ENCODE measurements at regions not wholly inside any gene's neighbourhood (a gene's known extent, or its start where the extent isn't known, plus 50 kb on each side); places are given as distances from the start of the nearest gene placed in this dataset.

- no peak for TF ChIP-seq TAF1 (IDR thresholded peaks at IDR 0.05; ENCODE audit: borderline replicate concordance, insufficient read depth, low read length)
- TF ChIP-seq POLR2AphosphoS5 (IDR thresholded peaks at IDR 0.05; ENCODE audit: low read depth, low read length): no peak
- no peak for TF ChIP-seq REST (IDR thresholded peaks at IDR 0.05; ENCODE audit: insufficient read depth in 1 of 2, low read depth in 2 of 2, low read length in 2 of 2)
- TF ChIP-seq FOXP2 (optimal IDR thresholded peaks at IDR 0.05; ENCODE audit: borderline replicate concordance, extremely low read depth, extremely low read length, insufficient read depth): no peak
- no peak for TF ChIP-seq SIN3A (IDR thresholded peaks at IDR 0.05; ENCODE audit: borderline replicate concordance, insufficient read depth, low read length)
Observed at GRCh38 chr11:92002568-92002967, 222.1 kb upstream of the FAT3 start.

- TF ChIP-seq SIN3A (IDR thresholded peaks at IDR 0.05; ENCODE audit: borderline replicate concordance, insufficient read depth, low read length) (no peak), TAF1 (IDR thresholded peaks at IDR 0.05; ENCODE audit: borderline replicate concordance, insufficient read depth, low read length) (no peak), REST (IDR thresholded peaks at IDR 0.05; ENCODE audit: insufficient read depth in 1 of 2, low read depth in 2 of 2, low read length in 2 of 2) (peak in 1 of 2 experiments; percentile 64; a peak in 1 of 4 replicates), POLR2AphosphoS5 (IDR thresholded peaks at IDR 0.05; ENCODE audit: low read depth, low read length) (no peak), FOXP2 (optimal IDR thresholded peaks at IDR 0.05; ENCODE audit: borderline replicate concordance, extremely low read depth, extremely low read length, insufficient read depth) (no peak)
Observed at GRCh38 chr11:91998481-91998880, 226.1 kb upstream of the FAT3 start.

GRCh38 chr11:91997226-91997625 lies 227.4 kb upstream of the FAT3 start:
- TF ChIP-seq FOXP2 (optimal IDR thresholded peaks at IDR 0.05; ENCODE audit: borderline replicate concordance, extremely low read depth, extremely low read length, insufficient read depth): no peak
- TF ChIP-seq REST (IDR thresholded peaks at IDR 0.05; ENCODE audit: insufficient read depth in 1 of 2, low read depth in 2 of 2, low read length in 2 of 2): no peak
- no peak for TF ChIP-seq SIN3A (IDR thresholded peaks at IDR 0.05; ENCODE audit: borderline replicate concordance, insufficient read depth, low read length)
- no peak for TF ChIP-seq TAF1 (IDR thresholded peaks at IDR 0.05; ENCODE audit: borderline replicate concordance, insufficient read depth, low read length)
- TF ChIP-seq POLR2AphosphoS5 (IDR thresholded peaks at IDR 0.05; ENCODE audit: low read depth, low read length): no peak

- TF ChIP-seq POLR2AphosphoS5 (IDR thresholded peaks at IDR 0.05; ENCODE audit: low read depth, low read length): no peak
- no peak for TF ChIP-seq TAF1 (IDR thresholded peaks at IDR 0.05; ENCODE audit: borderline replicate concordance, insufficient read depth, low read length)
- no peak for TF ChIP-seq FOXP2 (optimal IDR thresholded peaks at IDR 0.05; ENCODE audit: borderline replicate concordance, extremely low read depth, extremely low read length, insufficient read depth)
- no peak for TF ChIP-seq SIN3A (IDR thresholded peaks at IDR 0.05; ENCODE audit: borderline replicate concordance, insufficient read depth, low read length)
- TF ChIP-seq REST (IDR thresholded peaks at IDR 0.05; ENCODE audit: insufficient read depth in 1 of 2, low read depth in 2 of 2, low read length in 2 of 2): no peak
Observed at GRCh38 chr11:91996526-91996925, 228.1 kb upstream of the FAT3 start.

GRCh38 chr11:91986218-91986617 lies 238.4 kb upstream of the FAT3 start:
- TF ChIP-seq SIN3A (IDR thresholded peaks at IDR 0.05; ENCODE audit: borderline replicate concordance, insufficient read depth, low read length) (no peak), POLR2AphosphoS5 (IDR thresholded peaks at IDR 0.05; ENCODE audit: low read depth, low read length) (no peak), TAF1 (IDR thresholded peaks at IDR 0.05; ENCODE audit: borderline replicate concordance, insufficient read depth, low read length) (no peak), REST (IDR thresholded peaks at IDR 0.05; ENCODE audit: insufficient read depth in 1 of 2, low read depth in 2 of 2, low read length in 2 of 2) (no peak), FOXP2 (optimal IDR thresholded peaks at IDR 0.05; ENCODE audit: borderline replicate concordance, extremely low read depth, extremely low read length, insufficient read depth) (no peak)
